Activated naive CD8-positive, alpha-beta T cell treated with anti-CD3 and anti-CD28 coated beads for 36 hours (primary cell): ENCODE measurements at regions not wholly inside any gene's neighbourhood (a gene's known extent, or its start where the extent isn't known, plus 50 kb on each side); places are given as distances from the start of the nearest gene placed in this dataset.
"Not testable (repeated sequence)": the region's sequence is repeated elsewhere in the genome, so short reads cannot be mapped to it uniquely, and the experiment has no call there.

Experiments used
- DNase-seq: peaks from one replicate; pipeline ENCODE4 v3.0.0; 2021
- H3K27ac Mint-ChIP-seq: one replicate; pipeline ENCODE4 v1.8.0; 2022; ENCODE audit warnings: mild to moderate bottlenecking, moderate library complexity, mixed read lengths
- H3K27me3 Mint-ChIP-seq: one replicate; pipeline ENCODE4 v1.8.0; 2022; ENCODE audit warnings: mild to moderate bottlenecking, mixed read lengths
- H3K36me3 Mint-ChIP-seq: one replicate; pipeline ENCODE4 v1.8.0; 2021; ENCODE audit warnings: mild to moderate bottlenecking, mixed read lengths
- H3K4me1 Mint-ChIP-seq: one replicate; pipeline ENCODE4 v1.8.0; 2021; ENCODE audit warnings: mixed read lengths
- H3K4me3 Mint-ChIP-seq: one replicate; pipeline ENCODE4 v1.8.0; 2022; ENCODE audit warnings: mild to moderate bottlenecking, moderate library complexity, mixed read lengths
- H3K9me3 Mint-ChIP-seq: one replicate; pipeline ENCODE4 v1.8.0; 2022; ENCODE audit warnings: mixed read lengths

DNA sequence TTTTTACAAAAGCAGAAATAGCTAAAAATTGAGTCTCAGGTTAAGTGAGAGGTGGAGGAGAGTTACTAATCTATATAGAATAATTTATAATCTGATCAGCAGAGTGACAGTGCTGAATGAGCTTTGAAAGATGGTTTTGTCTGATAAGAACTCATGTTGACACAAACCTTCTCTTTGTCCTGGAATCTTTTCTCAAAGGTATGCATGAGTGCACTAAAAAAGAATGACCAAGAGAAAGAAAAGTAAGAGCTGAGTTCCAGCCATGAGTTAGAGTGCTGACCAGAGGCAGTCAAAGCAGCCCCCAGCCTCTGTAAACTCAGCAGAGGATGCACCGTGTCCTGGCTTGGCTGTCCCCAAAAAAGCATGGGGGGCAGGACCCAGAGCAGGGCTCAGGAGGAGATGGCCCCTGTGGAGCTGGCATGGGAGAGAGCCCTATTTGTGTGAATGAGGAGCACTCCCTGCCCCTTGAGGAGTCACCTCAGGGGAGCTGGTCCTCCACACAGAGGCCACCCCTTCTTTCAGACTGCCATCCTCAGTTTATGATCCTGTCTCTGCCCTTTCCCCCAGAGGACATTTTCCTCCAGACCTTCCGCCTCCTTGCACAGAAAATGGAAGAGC is 129.8 kb downstream of the SEC23A start:
- H3K4me1 Mint-ChIP-seq: no peaks in the 10 kb centered on the region
- no peak overlapping the region for H3K4me3 Mint-ChIP-seq
- H3K36me3 Mint-ChIP-seq: no peaks in the 10 kb centered on the region
- no peaks in the 10 kb centered on the region for H3K27me3 Mint-ChIP-seq
- H3K27ac Mint-ChIP-seq: no peak overlapping the region
- peaks cover 7% of the 10 kb centered on the region for H3K9me3 Mint-ChIP-seq
- no peak for DNase-seq

DNA sequence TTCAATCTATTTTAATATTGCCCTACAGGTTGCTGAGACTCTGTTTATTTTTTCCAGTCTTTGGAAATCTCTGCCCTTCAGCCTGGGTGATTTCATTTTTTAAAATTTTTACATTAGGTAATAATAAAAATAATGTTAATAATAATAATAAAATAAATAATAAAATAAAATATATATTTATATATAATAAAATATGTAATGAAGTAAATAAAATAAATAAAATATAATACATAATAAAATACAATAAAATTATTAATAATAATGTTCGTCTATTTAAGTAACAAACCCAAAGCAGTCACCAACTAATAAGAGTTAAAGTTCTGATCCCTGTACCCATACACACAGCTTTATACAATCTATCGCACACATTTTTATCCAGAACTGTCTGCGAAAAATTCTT is 130.5 kb downstream of the SEC23A start:
- H3K9me3 Mint-ChIP-seq: peaks cover 2% of the 10 kb centered on the region
- H3K36me3 Mint-ChIP-seq: no peaks in the 10 kb centered on the region
- no peak overlapping the region for H3K4me3 Mint-ChIP-seq
- no peaks in the 10 kb centered on the region for H3K4me1 Mint-ChIP-seq
- DNase-seq: no peak
- H3K27me3 Mint-ChIP-seq: no peaks in the 10 kb centered on the region
- H3K27ac Mint-ChIP-seq: no peak overlapping the region

GRCh38 chr14:38971258-38971921 is 131.6 kb downstream of the SEC23A start:
- no peaks in the 10 kb centered on the region for H3K36me3 Mint-ChIP-seq
- no peak for DNase-seq
- no peak overlapping the region for H3K27ac Mint-ChIP-seq
- no peak overlapping the region for H3K4me3 Mint-ChIP-seq
- peaks cover 2% of the 10 kb centered on the region for H3K9me3 Mint-ChIP-seq
- H3K4me1 Mint-ChIP-seq: no peaks in the 10 kb centered on the region
- H3K27me3 Mint-ChIP-seq: no peaks in the 10 kb centered on the region

GRCh38 chr14:38964630-38965029 is 138.4 kb downstream of the SEC23A start:
- H3K4me3 Mint-ChIP-seq: no peak overlapping the region
- no peaks in the 10 kb centered on the region for H3K27me3 Mint-ChIP-seq
- no peak overlapping the region for H3K27ac Mint-ChIP-seq
- no peak for DNase-seq
- no peaks in the 10 kb centered on the region for H3K36me3 Mint-ChIP-seq
- H3K9me3 Mint-ChIP-seq: no peaks in the 10 kb centered on the region
- no peaks in the 10 kb centered on the region for H3K4me1 Mint-ChIP-seq

GRCh38 chr14:38960946-38961531 is 142.0 kb downstream of the SEC23A start:
- DNase-seq: no peak
- H3K4me1 Mint-ChIP-seq: no peaks in the 10 kb centered on the region
- H3K27ac Mint-ChIP-seq: no peak overlapping the region
- no peaks in the 10 kb centered on the region for H3K36me3 Mint-ChIP-seq
- no peaks in the 10 kb centered on the region for H3K27me3 Mint-ChIP-seq
- H3K4me3 Mint-ChIP-seq: no peak overlapping the region
- H3K9me3 Mint-ChIP-seq: no peaks in the 10 kb centered on the region

- Mint-ChIP-seq H3K9me3 (no peaks in the 10 kb centered on the region), H3K27ac (no peak overlapping the region), H3K27me3 (peaks cover 5% of the 10 kb centered on the region), H3K4me3 (no peak overlapping the region), H3K4me1 (no peaks in the 10 kb centered on the region), H3K36me3 (no peaks in the 10 kb centered on the region)
- no peak for DNase-seq
These were observed 144.0 kb downstream of the SEC23A start for GRCh38 chr14:38959021-38959420.

GRCh38 chr14:38958589-38958988 is 144.4 kb downstream of the SEC23A start:
- H3K9me3 Mint-ChIP-seq: no peaks in the 10 kb centered on the region
- H3K4me3 Mint-ChIP-seq: no peak overlapping the region
- DNase-seq: no peak
- no peaks in the 10 kb centered on the region for H3K4me1 Mint-ChIP-seq
- H3K27ac Mint-ChIP-seq: no peak overlapping the region
- no peaks in the 10 kb centered on the region for H3K36me3 Mint-ChIP-seq
- H3K27me3 Mint-ChIP-seq: peaks cover 7% of the 10 kb centered on the region

DNA sequence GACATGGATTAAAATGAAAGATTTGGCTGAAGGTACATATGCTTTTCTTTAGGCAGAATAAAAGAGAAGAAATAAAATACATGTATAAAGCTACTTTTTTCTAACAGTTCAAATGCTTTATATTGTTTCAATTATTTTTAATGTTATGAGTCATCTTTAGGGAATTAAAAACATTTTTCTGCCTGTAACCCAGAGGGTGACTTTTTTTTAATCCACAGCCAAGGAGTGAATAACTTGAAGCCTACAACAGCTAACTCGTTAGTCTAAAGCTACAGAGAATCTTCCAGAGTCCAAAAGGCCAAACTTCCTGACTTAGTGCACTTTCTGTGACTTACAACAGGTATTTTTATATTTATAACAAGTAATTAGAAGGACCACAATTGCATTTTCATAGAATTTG is 151.6 kb downstream of the SEC23A start:
- DNase-seq: no peak
- Mint-ChIP-seq H3K4me3 (no peak overlapping the region), H3K36me3 (no peaks in the 10 kb centered on the region), H3K27ac (no peak overlapping the region), H3K27me3 (peaks cover 9% of the 10 kb centered on the region), H3K9me3 (no peaks in the 10 kb centered on the region), H3K4me1 (no peaks in the 10 kb centered on the region)

- H3K4me1 Mint-ChIP-seq: no peaks in the 10 kb centered on the region
- no peak overlapping the region for H3K4me3 Mint-ChIP-seq
- H3K27ac Mint-ChIP-seq: no peak overlapping the region
- H3K9me3 Mint-ChIP-seq: no peaks in the 10 kb centered on the region
- peaks cover 9% of the 10 kb centered on the region for H3K27me3 Mint-ChIP-seq
- DNase-seq: no peak
- H3K36me3 Mint-ChIP-seq: no peaks in the 10 kb centered on the region
These were observed 152.4 kb downstream of the SEC23A start for GRCh38 chr14:38950676-38951075.

DNA sequence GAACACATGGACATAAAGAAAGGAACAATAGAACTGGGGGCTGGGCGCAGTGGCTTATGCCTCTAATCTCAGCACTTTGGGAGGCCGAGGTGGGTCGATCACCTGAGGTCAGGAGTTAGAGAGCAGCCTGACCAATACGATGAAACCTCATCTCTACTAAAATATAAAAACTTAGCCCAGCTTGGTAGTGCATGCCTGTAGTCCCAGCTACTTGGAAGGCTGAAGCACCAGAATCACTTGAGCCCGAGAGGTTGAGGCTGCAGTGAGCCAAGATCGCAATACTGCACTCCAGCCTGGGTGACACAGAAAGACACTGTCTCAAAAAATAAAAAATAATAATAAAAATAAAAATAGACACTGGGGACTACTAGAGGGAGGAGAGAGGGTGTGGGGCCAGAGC is 154.5 kb downstream of the SEC23A start:
- Mint-ChIP-seq H3K36me3 (no peaks in the 10 kb centered on the region), H3K27ac (no peak overlapping the region), H3K4me3 (no peak overlapping the region), H3K9me3 (no peaks in the 10 kb centered on the region), H3K27me3 (peaks cover 2% of the 10 kb centered on the region), H3K4me1 (no peaks in the 10 kb centered on the region)
- no peak for DNase-seq

DNA sequence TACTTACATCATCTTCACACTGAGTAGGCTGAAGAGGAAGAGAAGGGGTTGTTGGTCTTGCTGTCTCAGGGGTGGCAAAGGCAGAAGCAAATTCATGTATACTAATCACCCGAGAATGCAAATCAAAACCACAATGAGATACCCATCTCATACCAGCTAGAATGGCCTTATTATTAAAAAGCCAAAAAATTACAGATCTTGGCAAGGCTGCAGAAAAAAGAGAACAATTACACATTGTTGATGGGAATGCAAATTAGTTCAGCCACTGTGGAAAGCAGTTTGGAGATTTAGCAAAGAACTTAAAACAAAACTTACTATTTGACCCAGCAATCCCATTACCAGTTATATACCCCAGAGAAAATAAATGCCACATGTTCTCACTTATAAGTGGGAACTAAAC is 154.9 kb downstream of the SEC23A start:
- Mint-ChIP-seq H3K9me3 (no peaks in the 10 kb centered on the region), H3K4me1 (no peaks in the 10 kb centered on the region), H3K36me3 (no peaks in the 10 kb centered on the region), H3K4me3 (no peak overlapping the region), H3K27me3 (no peaks in the 10 kb centered on the region), H3K27ac (no peak overlapping the region)
- no peak for DNase-seq

GRCh38 chr14:38947343-38947742 is 155.7 kb downstream of the SEC23A start:
- H3K27ac Mint-ChIP-seq: no peak overlapping the region

DNA sequence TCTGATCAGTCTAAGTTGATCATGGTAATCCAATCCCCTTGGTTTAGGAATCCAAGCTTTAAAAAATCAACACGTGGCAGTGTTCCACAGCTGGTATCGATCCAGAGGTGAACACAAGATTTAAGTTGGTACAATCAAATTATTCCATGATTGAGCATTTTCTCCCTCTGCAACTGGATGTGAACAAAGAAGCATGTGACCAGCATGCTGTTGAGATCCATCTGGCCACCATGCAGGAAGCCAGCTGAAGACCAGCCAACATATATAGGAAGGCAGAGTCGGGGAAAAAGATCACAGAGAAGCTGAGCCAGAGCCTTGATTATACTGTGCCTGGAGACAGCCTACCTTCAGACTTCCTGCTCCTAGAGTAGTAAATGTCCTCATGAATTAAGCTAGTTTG is 158.3 kb downstream of the SEC23A start:
- no peak overlapping the region for H3K27ac Mint-ChIP-seq
- DNase-seq: no peak
- no peak overlapping the region for H3K4me3 Mint-ChIP-seq
- H3K36me3 Mint-ChIP-seq: no peaks in the 10 kb centered on the region
- H3K4me1 Mint-ChIP-seq: no peaks in the 10 kb centered on the region
- H3K9me3 Mint-ChIP-seq: no peaks in the 10 kb centered on the region
- H3K27me3 Mint-ChIP-seq: no peaks in the 10 kb centered on the region

More at GRCh38 chr14:38947343-38947742, 155.7 kb downstream of the SEC23A start:
- Mint-ChIP-seq H3K4me3 (no peak overlapping the region), H3K36me3 (no peaks in the 10 kb centered on the region), H3K27me3 (no peaks in the 10 kb centered on the region), H3K9me3 (no peaks in the 10 kb centered on the region), H3K4me1 (no peaks in the 10 kb centered on the region)
- no peak for DNase-seq

GRCh38 chr14:38941488-38941887 is 161.5 kb downstream of the SEC23A start:
- no peaks in the 10 kb centered on the region for H3K4me1 Mint-ChIP-seq
- DNase-seq: no peak
- no peaks in the 10 kb centered on the region for H3K36me3 Mint-ChIP-seq
- H3K4me3 Mint-ChIP-seq: no peak overlapping the region
- H3K27me3 Mint-ChIP-seq: no peaks in the 10 kb centered on the region
- peaks cover 2% of the 10 kb centered on the region for H3K9me3 Mint-ChIP-seq
- no peak overlapping the region for H3K27ac Mint-ChIP-seq

DNA sequence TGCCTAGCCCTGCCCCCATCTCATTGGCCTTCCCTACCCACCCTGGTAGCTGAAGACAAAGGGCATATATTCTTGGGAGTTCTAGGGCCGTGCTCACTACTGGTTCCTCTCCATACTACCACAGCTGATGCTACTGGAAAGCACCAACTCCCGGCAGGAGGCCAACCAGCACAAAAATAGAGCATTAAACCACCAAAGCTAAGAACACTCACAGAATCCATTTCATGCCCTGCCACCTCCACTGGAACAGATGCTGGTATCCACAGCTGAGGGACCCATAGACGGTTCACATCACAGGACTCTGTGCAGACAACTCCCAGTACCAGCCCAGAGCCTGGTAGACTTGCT is 170.4 kb downstream of the SEC23A start:
- not testable (repeated sequence) for H3K36me3 Mint-ChIP-seq, H3K27ac Mint-ChIP-seq, H3K4me1 Mint-ChIP-seq, DNase-seq, H3K27me3 Mint-ChIP-seq, H3K9me3 Mint-ChIP-seq, H3K4me3 Mint-ChIP-seq
